ENCODE measurements at regions not wholly inside any gene's neighbourhood (a gene's known extent, or its start where the extent isn't known, plus 50 kb on each side); places are given as distances from the start of the nearest gene placed in this dataset.
"Not testable (repeated sequence)": the region's sequence is repeated elsewhere in the genome, so short reads cannot be mapped to it uniquely, and the experiment has no call there.

DNA sequence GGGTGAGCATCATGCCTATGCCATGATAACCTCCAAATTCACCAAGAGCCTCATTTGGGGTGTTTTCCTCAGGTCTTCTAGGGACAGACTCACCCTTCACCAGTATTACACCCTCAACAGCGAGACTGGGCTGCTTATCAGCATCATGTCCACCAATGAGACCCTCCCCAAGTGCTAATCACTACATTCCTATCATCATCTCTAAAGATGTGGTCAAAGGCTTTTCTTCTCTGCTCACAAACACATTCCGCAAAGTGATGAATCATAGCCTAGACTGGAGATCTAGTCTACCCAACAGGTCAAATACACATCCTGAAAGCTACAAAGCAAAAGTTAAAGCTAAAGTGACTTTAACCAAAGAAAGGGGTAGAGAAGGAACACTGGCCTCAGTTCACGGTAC lies 75.3 kb upstream of the C7orf33 start:
- no peak for DNase-seq

DNA sequence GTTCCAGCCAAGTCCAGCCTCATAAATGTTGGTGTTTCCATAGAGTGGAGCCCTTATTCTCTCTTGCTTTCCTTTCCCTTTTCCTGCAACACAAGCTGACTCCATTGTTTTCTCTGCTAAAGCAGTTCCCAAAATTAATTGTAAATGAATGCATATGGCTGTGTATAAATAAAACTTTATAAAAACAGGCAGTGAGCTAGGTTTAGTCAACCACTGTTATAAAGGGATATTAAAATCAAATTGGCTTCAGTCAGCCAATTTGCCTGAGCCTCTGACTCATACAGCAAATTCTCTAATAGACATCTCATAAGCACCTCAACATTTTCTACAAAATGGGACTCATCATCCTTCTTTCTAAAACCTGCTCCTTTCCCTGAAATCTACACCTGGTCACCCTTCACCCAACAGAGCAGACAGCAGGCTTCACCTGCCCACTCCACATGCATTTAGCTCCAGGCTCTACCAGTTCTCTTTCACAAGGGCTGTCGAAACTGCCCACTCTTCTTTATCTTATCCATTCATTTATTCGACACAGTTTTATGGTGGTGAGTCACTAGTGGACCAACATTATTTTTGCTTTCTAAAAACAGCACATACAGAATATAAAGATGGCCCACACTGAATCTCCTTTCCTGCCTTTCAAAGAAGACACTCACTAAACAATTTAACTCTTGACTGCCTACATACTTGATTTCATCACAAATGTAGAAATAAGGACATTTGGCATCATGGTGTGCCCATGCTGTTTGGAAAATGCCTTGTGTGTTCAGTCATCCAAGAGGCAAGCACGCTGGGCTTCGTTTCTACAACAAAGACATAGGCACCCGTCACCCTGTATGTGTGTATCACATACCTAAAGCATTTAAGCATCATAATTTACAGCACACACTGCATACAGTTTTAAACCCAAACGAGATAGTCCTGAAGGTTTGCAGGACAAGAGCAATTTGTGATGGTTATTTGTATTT lies 74.6 kb upstream of the C7orf33 start:
- no peak for DNase-seq

DNA sequence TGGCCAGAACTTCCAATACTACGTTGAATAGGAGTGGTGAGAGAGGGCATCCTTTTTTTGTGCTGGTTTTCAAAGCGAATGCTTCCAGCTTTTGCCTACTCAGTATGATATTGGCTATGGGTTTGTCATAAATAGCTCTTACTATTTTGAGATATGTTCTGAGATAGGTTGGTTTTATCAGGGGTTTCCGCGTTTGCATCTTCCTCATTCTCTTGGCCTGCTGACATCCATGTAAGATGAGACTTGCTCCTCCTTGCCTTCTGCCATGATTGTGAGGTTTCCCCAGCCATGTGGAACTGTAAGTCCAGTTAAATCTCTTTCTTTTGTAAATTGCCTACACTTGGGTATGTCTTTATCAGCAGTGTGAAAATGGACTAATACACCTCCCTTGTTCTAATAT lies 71.2 kb upstream of the C7orf33 start:
- DNase-seq: not testable (repeated sequence)

DNA sequence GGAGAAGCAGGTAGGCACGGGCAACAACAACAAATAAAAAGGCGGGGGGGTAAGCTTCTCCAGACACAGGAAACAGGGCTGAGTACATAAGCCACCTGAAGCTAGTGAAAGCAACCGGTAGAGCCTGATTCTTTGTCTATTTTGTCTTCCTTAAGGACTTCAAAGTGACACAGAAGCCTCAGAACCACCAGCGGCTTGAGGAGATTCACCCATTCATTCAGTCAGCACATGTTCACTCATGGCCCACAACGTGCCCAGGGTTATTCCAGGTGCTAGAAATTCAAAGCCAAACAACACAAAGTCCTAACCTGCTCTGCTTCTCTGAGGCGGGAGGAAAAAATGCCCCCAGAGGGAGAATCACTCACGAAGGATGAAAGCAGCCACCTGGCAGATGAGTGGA lies 69.3 kb upstream of the C7orf33 start:
- DNase-seq: no peak

DNA sequence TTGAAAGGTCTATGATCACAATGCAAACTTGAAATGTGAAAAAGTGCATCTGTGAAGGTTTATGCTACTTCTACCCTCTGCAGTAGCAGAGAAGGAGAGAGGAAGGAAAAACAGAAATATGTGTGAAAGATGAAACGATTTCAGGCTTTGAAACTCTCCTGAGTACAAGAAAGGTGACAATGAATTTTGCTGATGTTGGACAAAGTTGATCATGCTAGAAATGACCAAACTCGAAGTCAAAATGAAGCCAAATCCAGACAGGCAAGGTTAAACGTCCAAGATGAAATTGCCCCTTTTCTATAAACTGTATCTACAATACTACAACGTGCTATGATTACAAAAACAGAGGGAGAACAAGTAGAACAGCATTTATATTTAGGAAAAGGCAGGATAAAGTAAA lies 67.0 kb upstream of the C7orf33 start:
- no peak for DNase-seq

DNA sequence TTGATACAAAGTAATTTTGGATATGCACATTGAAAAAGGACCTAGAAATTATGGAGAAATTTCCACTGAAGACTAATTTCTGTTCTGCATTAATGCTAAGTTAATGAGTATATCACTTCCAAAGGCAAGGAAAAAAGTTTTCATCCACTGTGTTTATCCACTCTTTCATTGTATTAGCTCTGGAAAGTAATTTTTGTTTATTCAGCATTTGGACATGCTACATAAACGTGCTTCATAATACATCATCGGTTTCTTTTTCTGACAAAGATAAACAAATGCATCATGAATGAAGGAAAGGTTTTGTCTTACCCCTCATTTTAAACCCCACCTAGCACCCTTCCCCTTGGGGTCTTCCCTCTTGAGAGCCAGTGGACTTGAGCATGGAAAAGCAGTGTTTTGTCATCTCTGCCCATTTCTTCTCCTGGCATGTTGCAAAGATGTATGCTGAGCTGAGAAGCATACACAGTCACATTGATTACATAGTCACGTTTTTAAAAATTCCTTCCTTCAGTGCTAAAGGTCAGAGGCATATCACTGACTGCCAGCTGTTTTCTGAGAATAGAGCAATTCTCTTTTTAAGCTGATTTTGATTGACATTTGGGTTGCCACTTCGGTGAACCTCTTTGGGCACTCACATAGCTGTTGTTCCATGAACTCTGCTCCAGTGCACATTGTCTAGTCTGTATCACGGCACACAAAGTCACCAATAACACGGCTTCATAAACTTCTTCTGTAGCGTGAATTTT lies 65.9 kb upstream of the C7orf33 start:
- no peak for DNase-seq

DNA sequence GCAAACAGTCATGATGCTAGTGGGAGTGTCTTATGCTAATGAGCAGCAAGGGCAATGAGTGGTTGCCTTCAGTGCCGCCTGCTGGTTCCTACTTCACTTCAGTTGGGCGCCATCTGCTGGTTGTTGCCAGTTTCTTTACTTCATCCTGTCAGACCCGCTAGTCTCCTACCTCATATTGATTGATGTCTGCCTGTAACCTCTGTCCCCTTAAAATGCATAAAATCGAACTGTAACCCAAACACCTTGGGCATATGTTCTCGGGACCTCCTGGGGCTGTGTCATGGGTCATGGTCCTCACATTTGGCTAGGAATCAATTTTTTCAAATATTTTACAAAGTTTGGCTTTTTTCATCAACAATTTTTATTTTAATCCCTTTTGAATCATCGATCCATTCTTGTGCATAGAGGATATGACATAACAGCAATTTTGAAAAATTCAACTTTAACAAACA lies 62.8 kb upstream of the C7orf33 start:
- DNase-seq: no peak

DNA sequence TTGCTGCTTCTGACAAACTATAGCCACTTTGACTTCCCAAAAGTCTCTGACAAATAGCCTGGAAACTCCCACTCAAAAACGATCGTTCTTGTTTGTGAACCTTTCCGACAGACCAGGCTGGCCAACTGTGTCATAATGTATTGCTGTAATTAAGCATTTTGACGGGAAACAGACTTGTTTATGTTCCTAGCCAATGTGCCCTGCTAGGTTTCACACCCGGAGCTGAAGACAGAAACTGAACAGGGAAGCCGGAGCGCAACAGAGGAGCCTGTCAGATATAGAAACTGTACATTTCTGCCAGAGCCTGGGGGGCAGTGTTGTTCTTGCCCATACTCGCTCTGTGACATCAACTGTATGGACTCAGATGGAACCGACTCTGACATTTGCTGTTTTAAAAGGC lies 55.3 kb upstream of the C7orf33 start:
- no peak for DNase-seq

DNA sequence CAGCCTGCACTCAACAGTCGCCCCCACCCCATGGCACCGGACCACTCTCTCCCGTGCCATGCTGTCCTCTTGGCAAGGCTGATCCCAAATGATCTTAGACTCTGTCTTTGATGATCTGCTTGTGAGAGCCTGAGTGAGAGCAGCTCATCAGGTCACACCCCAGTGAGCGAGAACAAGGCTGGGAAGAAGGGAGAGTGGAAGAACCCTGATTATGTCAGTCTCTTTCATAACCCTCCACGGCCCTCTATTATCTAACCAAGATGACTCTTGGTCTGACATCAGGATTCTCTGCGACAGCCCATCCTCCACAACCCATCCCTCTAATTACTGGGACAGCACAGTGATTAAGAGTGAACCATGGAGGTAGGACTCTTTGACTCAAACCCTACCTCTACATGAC lies 53.1 kb upstream of the C7orf33 start:
- no peak for DNase-seq

DNA sequence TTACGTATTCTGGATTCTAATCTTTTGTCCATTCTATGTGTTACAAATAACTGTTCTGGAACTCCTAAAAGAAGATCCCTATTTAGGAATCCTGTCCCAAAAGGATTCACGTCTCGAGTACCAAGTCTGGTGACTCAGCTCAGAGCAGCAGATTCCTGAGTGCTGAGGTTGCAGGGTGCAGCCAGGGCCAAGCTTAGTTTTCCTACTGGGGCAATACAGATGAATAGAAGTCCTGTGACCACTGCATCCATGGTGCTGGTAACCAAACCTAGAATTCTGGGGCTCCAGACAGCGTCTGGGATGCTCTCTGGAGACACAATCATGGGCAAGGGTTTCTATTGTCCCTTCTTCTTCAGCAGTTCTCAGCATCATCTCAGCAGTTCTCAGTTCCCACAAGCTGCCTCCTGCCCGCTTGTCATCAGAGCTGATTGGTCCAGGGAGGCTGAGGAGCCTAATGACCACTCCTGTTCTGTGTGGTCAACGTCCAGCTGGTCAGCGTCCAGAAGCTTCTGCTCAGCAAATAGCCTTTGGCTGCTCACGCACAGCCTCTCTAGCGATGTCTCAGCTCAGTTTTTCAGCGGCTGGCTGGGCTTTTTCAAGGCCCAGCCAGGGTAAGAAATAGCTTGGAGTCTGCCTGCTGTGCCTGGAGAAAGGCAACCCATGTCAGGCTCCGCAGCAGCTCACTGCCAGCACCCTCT lies 50.4 kb upstream of the C7orf33 start:
- DNase-seq: no peak
